LNCaP clone FGC (cell line): ENCODE measurements at regions not wholly inside any gene's neighbourhood (a gene's known extent, or its start where the extent isn't known, plus 50 kb on each side); places are given as distances from the start of the nearest gene placed in this dataset.

Experiments
- DNase-seq: peaks from one replicate; pipeline ENCODE4 v3.0.0-alpha.2; 2011; ENCODE audit warnings: low read depth
- H3K4me3 ChIP-seq: 2 replicates; pipeline ENCODE4 v1.5.1; 2011; ENCODE audit warnings: mild to moderate bottlenecking, low read depth, low read length, control low read depth
- TF ChIP-seq, protein P1 (sequence below): IDR thresholded peaks from 2 replicates; pipeline ENCODE4 v1.5.1; 2012; ENCODE audit warnings: mild to moderate bottlenecking; ENCODE audit not compliant: control insufficient read depth, insufficient read depth; ENCODE audit errors: extremely low read depth

DNA sequence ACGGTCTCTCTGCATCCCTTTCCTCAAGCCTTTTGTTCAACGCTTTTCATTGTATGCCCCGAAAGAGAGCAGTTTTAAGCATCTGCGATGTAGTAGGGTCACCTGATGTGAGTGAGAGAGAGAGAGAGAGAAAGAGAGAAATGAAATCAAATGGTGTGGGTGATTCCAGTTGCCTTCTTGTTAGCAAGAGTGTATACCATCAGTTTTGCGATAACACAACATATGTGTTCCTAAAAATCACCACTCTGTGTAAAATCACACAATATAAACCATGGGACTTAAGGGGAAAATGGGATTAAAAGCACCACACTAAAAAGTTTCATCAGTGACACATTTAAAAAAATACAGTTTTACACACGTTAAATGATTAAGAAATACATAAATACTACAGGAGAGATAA lies 1102.7 kb upstream of the EEF2KMT start:
- TF ChIP-seq, protein P1, sequence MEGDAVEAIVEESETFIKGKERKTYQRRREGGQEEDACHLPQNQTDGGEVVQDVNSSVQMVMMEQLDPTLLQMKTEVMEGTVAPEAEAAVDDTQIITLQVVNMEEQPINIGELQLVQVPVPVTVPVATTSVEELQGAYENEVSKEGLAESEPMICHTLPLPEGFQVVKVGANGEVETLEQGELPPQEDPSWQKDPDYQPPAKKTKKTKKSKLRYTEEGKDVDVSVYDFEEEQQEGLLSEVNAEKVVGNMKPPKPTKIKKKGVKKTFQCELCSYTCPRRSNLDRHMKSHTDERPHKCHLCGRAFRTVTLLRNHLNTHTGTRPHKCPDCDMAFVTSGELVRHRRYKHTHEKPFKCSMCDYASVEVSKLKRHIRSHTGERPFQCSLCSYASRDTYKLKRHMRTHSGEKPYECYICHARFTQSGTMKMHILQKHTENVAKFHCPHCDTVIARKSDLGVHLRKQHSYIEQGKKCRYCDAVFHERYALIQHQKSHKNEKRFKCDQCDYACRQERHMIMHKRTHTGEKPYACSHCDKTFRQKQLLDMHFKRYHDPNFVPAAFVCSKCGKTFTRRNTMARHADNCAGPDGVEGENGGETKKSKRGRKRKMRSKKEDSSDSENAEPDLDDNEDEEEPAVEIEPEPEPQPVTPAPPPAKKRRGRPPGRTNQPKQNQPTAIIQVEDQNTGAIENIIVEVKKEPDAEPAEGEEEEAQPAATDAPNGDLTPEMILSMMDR: no peak
- DNase-seq: no peak
- H3K4me3 ChIP-seq: no peak overlapping the region

DNA sequence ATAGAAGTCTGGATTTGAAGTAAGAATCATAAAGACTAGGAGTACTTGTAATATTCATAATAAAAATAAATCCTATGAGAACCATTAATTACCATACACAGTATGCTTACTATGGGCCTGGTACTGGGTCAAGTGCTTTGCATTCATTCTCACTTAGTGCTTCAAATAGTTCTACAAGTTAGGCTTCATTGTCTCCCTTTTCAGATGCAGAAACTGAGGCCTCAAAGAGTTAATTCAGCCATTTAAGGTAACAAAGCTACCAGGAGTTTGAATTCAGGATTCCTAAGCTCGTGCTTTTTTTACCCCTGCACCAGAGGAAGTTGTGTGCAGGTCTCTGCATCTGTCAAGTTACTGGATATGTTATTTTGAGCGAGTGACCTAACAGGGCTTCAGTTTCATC lies 1098.4 kb upstream of the EEF2KMT start:
- H3K4me3 ChIP-seq: no peak overlapping the region

DNA sequence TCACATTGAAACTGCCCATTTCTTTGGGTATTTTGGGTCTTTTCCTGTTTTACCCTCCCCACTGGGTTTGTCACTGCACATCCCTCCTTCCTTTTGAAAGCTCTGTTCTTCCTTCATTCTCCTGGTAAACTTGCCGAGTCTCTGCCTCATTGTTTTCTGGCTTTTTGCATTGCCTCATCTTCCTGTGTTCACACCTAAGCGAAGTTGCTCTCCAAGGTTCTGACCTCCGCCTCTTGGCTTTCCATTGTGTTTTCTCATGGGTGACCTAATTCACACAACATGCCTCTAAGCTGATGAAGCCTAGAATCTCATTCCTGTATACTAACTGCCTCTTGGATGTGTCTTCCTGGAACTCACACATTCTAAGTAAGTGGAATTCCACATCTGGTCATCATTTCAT lies 1096.1 kb upstream of the EEF2KMT start:
- peak; percentile 7 for DNase-seq
- H3K4me3 ChIP-seq: no peak overlapping the region
- TF ChIP-seq, protein P1: no peak

More for the DNA sequence above, 1098.4 kb upstream of the EEF2KMT start:
- DNase-seq: no peak
- TF ChIP-seq, protein P1: no peak

DNA sequence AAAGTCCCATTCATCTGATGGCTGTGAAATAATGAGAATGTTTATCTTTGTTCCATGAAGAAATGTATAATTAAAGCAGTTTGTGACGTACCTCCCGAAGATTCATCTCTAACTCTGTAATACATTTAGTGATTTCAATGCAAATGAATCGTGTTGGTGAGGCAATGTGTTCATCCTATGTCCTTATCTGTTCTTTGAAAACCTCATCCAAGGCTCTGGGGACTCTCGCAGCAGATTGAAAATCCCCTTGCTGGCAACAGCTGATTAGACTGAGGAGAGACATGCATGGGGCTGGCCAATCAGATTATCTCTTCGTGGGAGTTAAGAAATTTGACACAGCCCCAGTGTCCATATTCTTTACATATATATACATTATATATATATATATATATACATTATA lies 1095.4 kb upstream of the EEF2KMT start:
- DNase-seq: no peak
- H3K4me3 ChIP-seq: no peak overlapping the region
- TF ChIP-seq, protein P1: no peak

DNA sequence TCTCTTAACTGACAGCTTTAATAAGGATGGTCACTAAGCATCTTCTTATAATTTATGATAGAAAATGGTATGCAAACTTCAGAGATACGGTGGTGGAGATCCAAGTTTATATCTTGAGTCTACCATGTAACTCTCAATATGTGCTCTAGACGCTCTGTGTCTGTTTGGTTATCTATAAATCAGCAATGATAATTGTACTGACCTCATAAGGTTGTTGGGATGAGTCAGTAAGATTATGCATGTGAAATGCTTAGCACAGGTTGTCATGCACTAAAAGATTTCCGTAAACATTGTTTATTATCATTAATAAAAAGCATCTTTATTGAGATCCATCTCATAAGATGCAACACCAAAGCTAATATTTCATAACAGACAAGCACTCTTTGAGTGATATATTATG lies 1094.9 kb upstream of the EEF2KMT start:
- DNase-seq: no peak
- H3K4me3 ChIP-seq: no peak overlapping the region
- TF ChIP-seq, protein P1: no peak

DNA sequence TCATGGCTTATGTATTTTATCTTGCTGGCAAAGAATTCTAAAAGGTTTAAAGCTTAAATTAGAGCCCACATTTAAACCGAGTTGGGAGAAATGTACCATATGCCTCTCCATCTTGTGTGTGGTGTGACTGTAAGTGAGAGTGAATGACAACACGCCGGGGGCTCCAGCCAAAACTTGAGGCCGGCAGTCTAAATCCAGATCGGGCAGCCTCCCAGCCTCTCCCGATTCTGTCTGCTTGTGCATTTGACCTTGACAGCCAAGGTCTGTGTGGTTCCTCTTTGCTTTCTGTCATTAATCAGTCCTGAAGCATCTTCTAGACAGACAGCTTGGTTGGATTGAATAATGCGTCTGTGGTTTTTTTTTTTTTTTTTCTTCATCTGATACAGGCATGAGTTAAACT lies 1093.2 kb upstream of the EEF2KMT start:
- TF ChIP-seq, protein P1: no peak
- no peak for DNase-seq
- no peak overlapping the region for H3K4me3 ChIP-seq

DNA sequence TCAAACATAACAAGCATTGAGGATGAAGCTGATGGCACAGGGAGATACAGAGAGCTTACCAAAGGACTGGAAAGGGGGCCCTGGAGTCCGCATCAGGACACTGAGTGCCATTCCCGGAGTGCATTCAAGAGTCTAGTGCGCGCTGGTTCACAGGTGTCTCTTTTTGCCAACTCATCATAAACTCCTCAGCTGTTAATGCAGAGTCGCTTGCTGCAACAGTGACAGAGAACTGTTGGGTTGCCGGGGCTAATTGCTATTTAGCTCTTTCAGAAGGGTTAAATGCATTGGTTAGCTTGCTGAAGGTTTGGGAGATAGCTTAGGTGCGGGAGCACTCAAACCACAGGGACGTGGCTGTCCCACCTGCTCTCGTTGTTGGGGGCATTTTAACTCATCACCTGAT lies 1091.6 kb upstream of the EEF2KMT start:
- TF ChIP-seq, protein P1: no peak
- no peak overlapping the region for H3K4me3 ChIP-seq
- DNase-seq: no peak
